RWPE2 (cell line): ENCODE measurements at regions not wholly inside any gene's neighbourhood (a gene's known extent, or its start where the extent isn't known, plus 50 kb on each side); places are given as distances from the start of the nearest gene placed in this dataset.

Experiments used
- ATAC-seq: fragments of 200-7000 bp; cut with Tn5 transposase; 3 replicates; pipeline ENCODE4 v1.9.1; 2021; ENCODE audit warnings: low read depth
- DNase-seq: peaks from one replicate; pipeline ENCODE4 v3.0.0-alpha.2; 2020; ENCODE audit warnings: low spot score
- H3K27ac ChIP-seq: fragments of 450-650 bp; 2 replicates; pipeline ENCODE4 v1.5.1; 2017; ENCODE audit warnings: mild to moderate bottlenecking; ENCODE audit not compliant: poor library complexity, severe bottlenecking
- H3K27me3 ChIP-seq: fragments of 250-450 bp; sonication (Bioruptor Pico); 2 replicates; pipeline ENCODE4 v1.5.1; 2021; ENCODE audit warnings: mild to moderate bottlenecking, moderate library complexity; ENCODE audit not compliant: insufficient read depth, poor library complexity, severe bottlenecking
- H3K36me3 ChIP-seq: fragments of 250-450 bp; sonication (Bioruptor Pico); 2 replicates; pipeline ENCODE4 v1.5.1; 2020; ENCODE audit warnings: low read depth, mild to moderate bottlenecking, moderate library complexity
- H3K4me1 ChIP-seq: fragments of 250-450 bp; sonication (Bioruptor Pico); 2 replicates; pipeline ENCODE4 v1.5.1; 2021; ENCODE audit warnings: mild to moderate bottlenecking, moderate library complexity; ENCODE audit not compliant: insufficient read depth, poor library complexity, severe bottlenecking
- H3K4me3 ChIP-seq: fragments of 250-450 bp; sonication (Bioruptor Pico); 2 replicates; pipeline ENCODE4 v1.5.1; 2021; ENCODE audit warnings: mild to moderate bottlenecking, moderate library complexity; ENCODE audit not compliant: severe bottlenecking
- H3K9me3 ChIP-seq: fragments of 250-450 bp; sonication (Bioruptor Pico); 2 replicates; pipeline ENCODE4 v1.5.1; 2021; ENCODE audit warnings: mild to moderate bottlenecking, moderate library complexity; ENCODE audit not compliant: severe bottlenecking
- TF ChIP-seq, protein P1 (sequence below): fragments of 450-650 bp; IDR thresholded peaks from one replicate; pipeline ENCODE4 v1.5.1; 2017; ENCODE audit warnings: mild to moderate bottlenecking, moderate library complexity; ENCODE audit not compliant: poor library complexity, severe bottlenecking

DNA sequence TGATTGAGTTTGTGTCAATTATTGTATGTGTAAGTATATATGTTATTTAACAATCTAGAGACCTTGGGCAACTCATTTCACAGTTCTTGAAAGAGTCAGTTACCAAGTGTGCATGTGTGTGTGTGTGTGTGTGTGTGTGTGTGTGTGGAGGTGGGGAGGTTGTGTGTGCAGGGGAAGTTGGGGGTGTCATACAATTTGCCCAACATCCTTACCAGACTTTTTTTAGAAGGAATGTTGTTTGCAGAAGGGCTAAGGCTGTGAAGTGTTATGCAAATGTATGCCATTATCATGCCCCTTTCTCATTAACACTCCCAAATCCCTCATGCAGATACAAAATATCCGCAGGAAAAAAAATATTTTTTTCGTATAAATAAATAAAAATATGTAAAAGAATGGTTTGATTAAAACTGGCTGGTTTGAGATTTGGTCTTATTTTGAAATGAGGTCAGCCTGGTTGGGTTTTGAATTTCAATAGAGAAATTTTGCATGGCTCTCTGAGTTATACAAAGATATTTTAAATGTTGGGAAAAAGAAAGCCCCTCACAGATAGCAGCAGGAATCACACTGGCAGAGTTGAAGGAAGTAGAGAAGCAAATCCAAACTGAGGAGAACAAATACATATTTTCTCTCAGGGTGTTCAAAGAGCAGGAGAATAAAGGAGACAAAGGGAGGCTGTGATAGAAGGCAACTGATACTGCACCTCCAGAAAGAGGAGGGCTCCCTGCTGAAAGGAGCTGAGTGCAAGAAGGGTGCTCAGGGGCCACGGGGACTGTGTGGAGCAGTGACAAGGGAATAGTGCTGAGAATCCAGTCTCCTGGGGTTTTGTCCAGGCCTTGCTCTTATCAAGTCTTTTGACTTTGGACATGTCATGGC, 1365.5 kb upstream of the CELF4 start:
- no peaks in the 10 kb centered on the region for H3K4me1 ChIP-seq
- ATAC-seq (no peak), DNase-seq (no peak)
- TF ChIP-seq, protein P1, sequence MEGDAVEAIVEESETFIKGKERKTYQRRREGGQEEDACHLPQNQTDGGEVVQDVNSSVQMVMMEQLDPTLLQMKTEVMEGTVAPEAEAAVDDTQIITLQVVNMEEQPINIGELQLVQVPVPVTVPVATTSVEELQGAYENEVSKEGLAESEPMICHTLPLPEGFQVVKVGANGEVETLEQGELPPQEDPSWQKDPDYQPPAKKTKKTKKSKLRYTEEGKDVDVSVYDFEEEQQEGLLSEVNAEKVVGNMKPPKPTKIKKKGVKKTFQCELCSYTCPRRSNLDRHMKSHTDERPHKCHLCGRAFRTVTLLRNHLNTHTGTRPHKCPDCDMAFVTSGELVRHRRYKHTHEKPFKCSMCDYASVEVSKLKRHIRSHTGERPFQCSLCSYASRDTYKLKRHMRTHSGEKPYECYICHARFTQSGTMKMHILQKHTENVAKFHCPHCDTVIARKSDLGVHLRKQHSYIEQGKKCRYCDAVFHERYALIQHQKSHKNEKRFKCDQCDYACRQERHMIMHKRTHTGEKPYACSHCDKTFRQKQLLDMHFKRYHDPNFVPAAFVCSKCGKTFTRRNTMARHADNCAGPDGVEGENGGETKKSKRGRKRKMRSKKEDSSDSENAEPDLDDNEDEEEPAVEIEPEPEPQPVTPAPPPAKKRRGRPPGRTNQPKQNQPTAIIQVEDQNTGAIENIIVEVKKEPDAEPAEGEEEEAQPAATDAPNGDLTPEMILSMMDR, result no peak
- no peak overlapping the region for H3K27ac ChIP-seq
- H3K27me3 ChIP-seq, result no peaks in the 10 kb centered on the region
- no peaks in the 10 kb centered on the region for H3K9me3 ChIP-seq
- H3K36me3 ChIP-seq, result no peaks in the 10 kb centered on the region
- no peak overlapping the region for H3K4me3 ChIP-seq

DNA sequence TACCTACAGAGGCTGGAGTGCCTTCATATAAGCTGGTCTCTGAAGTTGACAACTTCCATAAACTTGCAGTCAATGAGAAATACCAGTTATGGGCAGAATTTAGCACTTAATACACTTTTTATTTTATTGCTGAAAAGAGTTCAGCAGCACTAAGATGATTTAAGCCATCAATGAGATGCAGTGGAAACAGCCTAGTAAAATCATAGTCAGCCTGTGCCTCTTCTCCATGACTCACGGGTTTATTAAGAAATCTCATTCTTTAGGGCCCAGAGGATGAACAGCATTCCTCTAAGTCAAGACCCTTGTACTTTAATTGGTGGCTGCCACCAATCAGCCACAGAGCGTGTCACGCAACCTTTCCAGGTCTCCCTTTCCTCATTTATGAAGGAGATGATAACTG, 1357.9 kb upstream of the CELF4 start:
- TF ChIP-seq, protein P1, result no peak
- H3K36me3 ChIP-seq, result no peaks in the 10 kb centered on the region
- no peaks in the 10 kb centered on the region for H3K4me1 ChIP-seq
- no peak overlapping the region for H3K27ac ChIP-seq
- ATAC-seq (no peak), DNase-seq (no peak)
- peaks cover 2% of the 10 kb centered on the region for H3K27me3 ChIP-seq
- no peak overlapping the region for H3K4me3 ChIP-seq
- H3K9me3 ChIP-seq, result no peaks in the 10 kb centered on the region

DNA sequence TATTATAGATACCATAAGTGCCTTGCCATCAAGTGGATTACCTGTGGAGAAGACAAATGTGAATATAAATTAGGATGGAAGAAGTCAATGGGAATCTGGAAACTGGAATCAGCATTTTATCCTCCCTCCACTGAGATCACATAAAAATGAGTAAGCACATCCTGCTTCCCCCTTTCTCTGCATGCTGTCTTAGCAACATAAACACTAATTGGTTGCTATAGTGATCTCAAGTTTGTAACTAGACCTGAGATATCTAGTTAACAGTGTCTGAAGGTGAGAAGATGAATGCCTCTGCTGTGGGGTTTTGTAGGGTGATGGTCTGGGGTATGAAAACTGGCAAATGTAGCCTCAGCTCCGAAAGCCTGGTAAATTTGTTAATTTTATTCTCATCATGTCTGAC, 1357.5 kb upstream of the CELF4 start:
- no peaks in the 10 kb centered on the region for H3K36me3 ChIP-seq
- H3K4me1 ChIP-seq, result no peaks in the 10 kb centered on the region
- DNase-seq (no peak), ATAC-seq (no peak)
- H3K27me3 ChIP-seq, result peaks cover 2% of the 10 kb centered on the region
- TF ChIP-seq, protein P1, result no peak
- no peaks in the 10 kb centered on the region for H3K9me3 ChIP-seq
- no peak overlapping the region for H3K4me3 ChIP-seq
- H3K27ac ChIP-seq, result no peak overlapping the region

DNA sequence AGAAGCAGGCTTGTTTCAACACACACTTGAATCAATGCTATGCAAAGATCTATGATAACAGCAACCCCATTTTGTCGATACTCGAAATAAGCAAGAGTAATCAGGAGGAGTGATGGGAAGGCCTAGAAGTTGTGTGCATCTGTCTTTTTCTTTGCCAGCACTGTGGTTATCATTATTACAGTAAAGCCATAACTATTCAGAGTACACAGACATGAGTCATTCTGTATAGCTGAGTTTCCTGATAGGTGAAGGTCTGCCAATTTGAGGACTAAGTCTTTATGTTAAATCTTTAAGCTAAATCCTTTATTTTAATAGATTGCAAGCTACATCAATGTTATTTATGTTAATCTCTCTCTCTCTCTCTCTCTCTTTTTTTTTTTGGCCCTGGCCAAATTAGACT, 1344.4 kb upstream of the CELF4 start:
- peak; percentile 58; the same call in 1 of the 3 replicates for ATAC-seq

More for the DNA sequence above, 1344.4 kb upstream of the CELF4 start:
- Histone ChIP-seq H3K36me3 (no peaks in the 10 kb centered on the region), H3K27me3 (peaks cover 5% of the 10 kb centered on the region), H3K9me3 (no peaks in the 10 kb centered on the region), H3K4me1 (no peaks in the 10 kb centered on the region), H3K27ac (no peak overlapping the region), H3K4me3 (no peak overlapping the region)
- TF ChIP-seq, protein P1, result no peak
- DNase-seq, result no peak
